Mesothelial cell of epicardium (in vitro differentiated cells): ENCODE measurements at regions not wholly inside any gene's neighbourhood (a gene's known extent, or its start where the extent isn't known, plus 50 kb on each side); places are given as distances from the start of the nearest gene placed in this dataset.

ENCODE experiments used
- DNase-seq, 2 experiments: peaks; one replicate each; pipeline ENCODE4 v3.0.0; 2021; ENCODE audit warnings: low spot score in 2 of 2; ENCODE audit not compliant: unreplicated experiment in 2 of 2
- H3K27ac Mint-ChIP-seq: 2 replicates; pipeline ENCODE4 v1.8.0; 2021; ENCODE audit warnings: mixed read lengths
- H3K27me3 Mint-ChIP-seq: 2 replicates; pipeline ENCODE4 v1.8.0; 2021; ENCODE audit warnings: low read depth, mixed read lengths
- H3K36me3 Mint-ChIP-seq: 2 replicates; pipeline ENCODE4 v1.8.0; 2021; ENCODE audit warnings: mixed read lengths
- H3K4me1 Mint-ChIP-seq: 2 replicates; pipeline ENCODE4 v1.8.0; 2021; ENCODE audit warnings: mixed read lengths
- H3K4me3 Mint-ChIP-seq: 2 replicates; pipeline ENCODE4 v1.8.0; 2021; ENCODE audit warnings: mild to moderate bottlenecking, moderate library complexity, mixed read lengths
- H3K9me3 Mint-ChIP-seq: 2 replicates; pipeline ENCODE4 v1.8.0; 2021; ENCODE audit warnings: mixed read lengths
- CTCF ChIP-seq: fragments of 200-600 bp; sonication (generic); IDR thresholded peaks from one replicate; pipeline ENCODE4 v1.5.0; 2021; ENCODE audit warnings: antibody characterized with exemption; ENCODE audit not compliant: unreplicated experiment

GRCh38 chr1:198064181-198064580 lies 92.6 kb upstream of the NEK7 start:
- TF ChIP-seq CTCF = no peak
- no peak overlapping the region for H3K4me3 Mint-ChIP-seq
- H3K4me1 Mint-ChIP-seq = peaks cover 12% of the 10 kb centered on the region
- H3K27ac Mint-ChIP-seq = no peak overlapping the region
- H3K9me3 Mint-ChIP-seq = peaks cover 11% of the 10 kb centered on the region
- no peaks in the 10 kb centered on the region for H3K36me3 Mint-ChIP-seq
- DNase-seq = no peak
- no peaks in the 10 kb centered on the region for H3K27me3 Mint-ChIP-seq

GRCh38 chr1:198068285-198068684 lies 88.5 kb upstream of the NEK7 start:
- no peaks in the 10 kb centered on the region for H3K27me3 Mint-ChIP-seq
- no peaks in the 10 kb centered on the region for H3K9me3 Mint-ChIP-seq

GRCh38 chr1:198072177-198072576 lies 84.6 kb upstream of the NEK7 start:
- H3K27ac Mint-ChIP-seq = no peak overlapping the region
- DNase-seq = no peak
- no peak overlapping the region for H3K4me3 Mint-ChIP-seq
- no peaks in the 10 kb centered on the region for H3K27me3 Mint-ChIP-seq
- TF ChIP-seq CTCF = no peak
- H3K4me1 Mint-ChIP-seq = peaks cover 9% of the 10 kb centered on the region
- H3K36me3 Mint-ChIP-seq = no peaks in the 10 kb centered on the region
- H3K9me3 Mint-ChIP-seq = no peaks in the 10 kb centered on the region

More at GRCh38 chr1:198068285-198068684, 88.5 kb upstream of the NEK7 start:
- DNase-seq = no peak
- peak overlapping the region; percentile 7 for H3K4me3 Mint-ChIP-seq
- H3K36me3 Mint-ChIP-seq = no peaks in the 10 kb centered on the region
- peak overlapping the region; percentile 19 for H3K27ac Mint-ChIP-seq
- no peak for TF ChIP-seq CTCF
- peaks cover 14% of the 10 kb centered on the region for H3K4me1 Mint-ChIP-seq

GRCh38 chr1:198075296-198075695 lies 81.5 kb upstream of the NEK7 start:
- H3K27me3 Mint-ChIP-seq = no peaks in the 10 kb centered on the region
- no peak for TF ChIP-seq CTCF
- peaks cover 3% of the 10 kb centered on the region for H3K36me3 Mint-ChIP-seq

GRCh38 chr1:198079432-198079951 lies 77.3 kb upstream of the NEK7 start:
- H3K4me3 Mint-ChIP-seq = no peak overlapping the region
- DNase-seq = no peak

More at GRCh38 chr1:198075296-198075695, 81.5 kb upstream of the NEK7 start:
- Mint-ChIP-seq H3K9me3 (peaks cover 8% of the 10 kb centered on the region), H3K4me3 (no peak overlapping the region), H3K27ac (no peak overlapping the region), H3K4me1 (no peaks in the 10 kb centered on the region)
- DNase-seq = no peak

More at GRCh38 chr1:198079432-198079951, 77.3 kb upstream of the NEK7 start:
- no peak overlapping the region for H3K27ac Mint-ChIP-seq
- no peaks in the 10 kb centered on the region for H3K4me1 Mint-ChIP-seq
- H3K27me3 Mint-ChIP-seq = no peaks in the 10 kb centered on the region
- H3K36me3 Mint-ChIP-seq = peaks cover 3% of the 10 kb centered on the region
- no peak for TF ChIP-seq CTCF
- H3K9me3 Mint-ChIP-seq = peaks cover 11% of the 10 kb centered on the region
